ENCODE measurements at regions not wholly inside any gene's neighbourhood (a gene's known extent, or its start where the extent isn't known, plus 50 kb on each side); places are given as distances from the start of the nearest gene placed in this dataset.

- TF ChIP-seq EP300 (IDR thresholded peaks at IDR 0.05) (no peak), CTCF (IDR thresholded peaks at IDR 0.05) (no peak), POLR2A (IDR thresholded peaks at IDR 0.05) (no peak), POLR2AphosphoS5 (IDR thresholded peaks at IDR 0.05) (no peak)
Observed at GRCh38 chr11:26263769-26264168, 68.2 kb upstream of the ANO3 start.

GRCh38 chr11:26264266-26264665 is 67.7 kb upstream of the ANO3 start:
- TF ChIP-seq POLR2A (IDR thresholded peaks at IDR 0.05) (no peak), CTCF (IDR thresholded peaks at IDR 0.05) (no peak)
- DNase-seq (no peak), ATAC-seq (ENCODE audit: low FRiP score in 2 of 2) (no peak)
- Histone ChIP-seq H3K9me3 (no peaks in the 10 kb centered on the region), H3K4me3 (no peak overlapping the region), H3K27ac (no peak overlapping the region), H3K36me3 (no peaks in the 10 kb centered on the region), H3K4me1 (no peaks in the 10 kb centered on the region), H3K27me3 (no peaks in the 10 kb centered on the region)

More at GRCh38 chr11:26263769-26264168, 68.2 kb upstream of the ANO3 start:
- no peak for ATAC-seq (ENCODE audit: low FRiP score in 2 of 2)
- Histone ChIP-seq H3K27me3 (no peaks in the 10 kb centered on the region), H3K36me3 (no peaks in the 10 kb centered on the region), H3K4me1 (no peaks in the 10 kb centered on the region), H3K4me3 (no peak overlapping the region), H3K9me3 (no peaks in the 10 kb centered on the region), H3K27ac (no peak overlapping the region)
- no peak for DNase-seq

- WGBS, 2 donors, result 79 to 90% methylated on average over 7 of the region's 7 CpGs
- TF ChIP-seq POLR2AphosphoS5 (IDR thresholded peaks at IDR 0.05) (no peak), POLR2A (IDR thresholded peaks at IDR 0.05) (no peak), CTCF (IDR thresholded peaks at IDR 0.05) (no peak), EP300 (IDR thresholded peaks at IDR 0.05) (no peak)
- no peak for DNase-seq
- H3K27me3 ChIP-seq, result no peaks in the 10 kb centered on the region
- no peaks in the 10 kb centered on the region for H3K9me3 ChIP-seq
- no peak overlapping the region for H3K27ac ChIP-seq
- no peak overlapping the region for H3K4me3 ChIP-seq
- no peaks in the 10 kb centered on the region for H3K36me3 ChIP-seq
- ATAC-seq (ENCODE audit: low FRiP score in 2 of 2), result no peak
- H3K4me1 ChIP-seq, result no peaks in the 10 kb centered on the region
Observed at GRCh38 chr11:26268980-26269660, 62.8 kb upstream of the ANO3 start.

- H3K4me1 ChIP-seq, result no peaks in the 10 kb centered on the region
Observed at GRCh38 chr11:26271666-26272065, 60.3 kb upstream of the ANO3 start.

More at GRCh38 chr11:26271666-26272065, 60.3 kb upstream of the ANO3 start:
- no peak overlapping the region for H3K4me3 ChIP-seq
- no peaks in the 10 kb centered on the region for H3K27me3 ChIP-seq
- WGBS, 2 donors, result 64 to 71% methylated on average over 2 of the region's 2 CpGs
- DNase-seq (no peak), ATAC-seq (ENCODE audit: low FRiP score in 2 of 2) (no peak)
- H3K9me3 ChIP-seq, result no peaks in the 10 kb centered on the region
- no peaks in the 10 kb centered on the region for H3K36me3 ChIP-seq
- TF ChIP-seq EP300 (IDR thresholded peaks at IDR 0.05), result no peak
- TF ChIP-seq POLR2AphosphoS5 (IDR thresholded peaks at IDR 0.05), result no peak
- TF ChIP-seq POLR2A (IDR thresholded peaks at IDR 0.05), result no peak
- TF ChIP-seq CTCF (IDR thresholded peaks at IDR 0.05), result no peak
- H3K27ac ChIP-seq, result no peak overlapping the region

Measured in upper lobe of left lung (tissue), 6 donors.